ENCODE measurements at regions not wholly inside any gene's neighbourhood (a gene's known extent, or its start where the extent isn't known, plus 50 kb on each side); places are given as distances from the start of the nearest gene placed in this dataset.

GRCh38 chr20:60400567-60400966 is 442.3 kb downstream of the CDH26 start:
- H3K9me3 Mint-ChIP-seq, result peaks cover 15% of the 10 kb centered on the region
- WGBS, 2 experiments (ENCODE audit: insufficient coverage in 1 of 2, insufficient read length in 1 of 2), result 83% methylated on average over 1 of the region's 1 CpG; no CpG with 5 or more reads in 1 of the 2 experiments
- H3K4me3 ChIP-seq (ENCODE audit: low read length), result no peak overlapping the region
- no peaks in the 10 kb centered on the region for H3K27me3 ChIP-seq (ENCODE audit: control insufficient read depth, insufficient read depth, low read length, poor library complexity, severe bottlenecking)
- peaks cover 4% of the 10 kb centered on the region for H3K27me3 Mint-ChIP-seq (ENCODE audit: insufficient read depth)
- no peaks in the 10 kb centered on the region for H3K4me1 ChIP-seq (ENCODE audit: control insufficient read depth, insufficient read depth, low read length)
- H3K4me3 Mint-ChIP-seq, result no peak overlapping the region
- H3K9me3 ChIP-seq (ENCODE audit: control insufficient read depth, low read length), result peaks cover 11% of the 10 kb centered on the region
- H3K4me1 Mint-ChIP-seq, result no peaks in the 10 kb centered on the region
- TF ChIP-seq CTCF (conservative IDR thresholded peaks at IDR 0.05), result no peak
- H3K27ac Mint-ChIP-seq, result no peak overlapping the region
- no peak for DNase-seq
- no peaks in the 10 kb centered on the region for H3K36me3 ChIP-seq (ENCODE audit: control insufficient read depth, insufficient read depth, low read length)
- no peaks in the 10 kb centered on the region for H3K36me3 Mint-ChIP-seq (ENCODE audit: low read depth)
- no peak overlapping the region for H3K9ac ChIP-seq (ENCODE audit: extremely low read depth, low read length, poor library complexity, severe bottlenecking)
- no peak overlapping the region for H3K27ac ChIP-seq (ENCODE audit: low read depth, low read length)

- Mint-ChIP-seq H3K36me3 (ENCODE audit: low read depth) (no peaks in the 10 kb centered on the region), H3K4me1 (no peaks in the 10 kb centered on the region), H3K27ac (no peak overlapping the region), H3K9me3 (peaks cover 15% of the 10 kb centered on the region), H3K27me3 (ENCODE audit: insufficient read depth) (peaks cover 2% of the 10 kb centered on the region), H3K4me3 (no peak overlapping the region)
- Histone ChIP-seq H3K36me3 (ENCODE audit: control insufficient read depth, insufficient read depth, low read length) (no peaks in the 10 kb centered on the region), H3K9ac (ENCODE audit: extremely low read depth, low read length, poor library complexity, severe bottlenecking) (no peak overlapping the region), H3K4me3 (ENCODE audit: low read length) (no peak overlapping the region), H3K4me1 (ENCODE audit: control insufficient read depth, insufficient read depth, low read length) (no peaks in the 10 kb centered on the region), H3K27ac (ENCODE audit: low read depth, low read length) (no peak overlapping the region), H3K27me3 (ENCODE audit: control insufficient read depth, insufficient read depth, low read length, poor library complexity, severe bottlenecking) (no peaks in the 10 kb centered on the region), H3K9me3 (ENCODE audit: control insufficient read depth, low read length) (peaks cover 11% of the 10 kb centered on the region)
- DNase-seq, result no peak
- 91 to 93% methylated on average over 7 to 8 of the region's 8 CpGs for WGBS, 2 experiments (ENCODE audit: insufficient coverage in 1 of 2, insufficient read length in 1 of 2)
- TF ChIP-seq CTCF (conservative IDR thresholded peaks at IDR 0.05), result no peak
These were observed 444.2 kb downstream of the CDH26 start for GRCh38 chr20:60402189-60403058.

- Histone ChIP-seq H3K9me3 (ENCODE audit: control insufficient read depth, low read length) (peaks cover 11% of the 10 kb centered on the region), H3K4me3 (ENCODE audit: low read length) (no peak overlapping the region), H3K36me3 (ENCODE audit: control insufficient read depth, insufficient read depth, low read length) (no peaks in the 10 kb centered on the region), H3K27me3 (ENCODE audit: control insufficient read depth, insufficient read depth, low read length, poor library complexity, severe bottlenecking) (no peaks in the 10 kb centered on the region), H3K4me1 (ENCODE audit: control insufficient read depth, insufficient read depth, low read length) (no peaks in the 10 kb centered on the region), H3K9ac (ENCODE audit: extremely low read depth, low read length, poor library complexity, severe bottlenecking) (no peak overlapping the region), H3K27ac (ENCODE audit: low read depth, low read length) (no peak overlapping the region)
- WGBS, 2 experiments (ENCODE audit: insufficient coverage in 1 of 2, insufficient read length in 1 of 2), result 85 to 88% methylated on average over 7 of the region's 8 CpGs
- Mint-ChIP-seq H3K27me3 (ENCODE audit: insufficient read depth) (no peaks in the 10 kb centered on the region), H3K27ac (no peak overlapping the region), H3K36me3 (ENCODE audit: low read depth) (no peaks in the 10 kb centered on the region), H3K4me1 (no peaks in the 10 kb centered on the region), H3K9me3 (peaks cover 15% of the 10 kb centered on the region), H3K4me3 (no peak overlapping the region)
- DNase-seq, result no peak
- no peak for TF ChIP-seq CTCF (conservative IDR thresholded peaks at IDR 0.05)
These were observed 445.0 kb downstream of the CDH26 start for GRCh38 chr20:60403105-60403741.

All from endodermal cell (in vitro differentiated cells).